Breast epithelium (tissue), 3 donors: ENCODE measurements at regions not wholly inside any gene's neighbourhood (a gene's known extent, or its start where the extent isn't known, plus 50 kb on each side); places are given as distances from the start of the nearest gene placed in this dataset.

Source experiments
- CTCF ChIP-seq, 3 donors: fragments of 450-650 bp; IDR thresholded peaks; one replicate each; pipeline ENCODE4 v1.5.1; 2016 to 2017; ENCODE audit warnings: antibody characterized with exemption in 3 of 3, mild to moderate bottlenecking in 3 of 3, moderate library complexity in 3 of 3
- POLR2AphosphoS5 ChIP-seq, 3 donors: sonication (generic); formaldehyde crosslinking; IDR thresholded peaks; one replicate each; pipeline ENCODE4 v1.6.1; 2017; ENCODE audit warnings: antibody characterized with exemption in 3 of 3

GRCh38 chr3:168330983-168331382, 235.3 kb upstream of the GOLIM4 start:
- no peak for TF ChIP-seq CTCF (IDR thresholded peaks at IDR 0.05)
- TF ChIP-seq POLR2AphosphoS5 (IDR thresholded peaks at IDR 0.05) = no peak
